ENCODE measurements at regions not wholly inside any gene's neighbourhood (a gene's known extent, or its start where the extent isn't known, plus 50 kb on each side); places are given as distances from the start of the nearest gene placed in this dataset.

GRCh38 chr6:122028933-122029522 lies 370.4 kb upstream of the HSF2 start:
- 56% methylated on average over 5 of the region's 5 CpGs for WGBS
- no peaks in the 10 kb centered on the region for H3K9me3 ChIP-seq (ENCODE audit: control insufficient read depth in 4 of 4, low read length in 3 of 4)
- H3K27ac ChIP-seq (ENCODE audit: low read depth in 1 of 2, low read length in 2 of 2), result no peak overlapping the region
- H3K4me1 ChIP-seq (ENCODE audit: control insufficient read depth in 4 of 4, insufficient read depth in 4 of 4, low read length in 3 of 4), result no peaks in the 10 kb centered on the region
- no peaks in the 10 kb centered on the region for H3K36me3 ChIP-seq (ENCODE audit: control insufficient read depth in 4 of 4, insufficient read depth in 3 of 4, low read depth in 1 of 4, low read length in 3 of 4)
- no peak for DNase-seq (ENCODE audit: low spot score)
- no peak for TF ChIP-seq HNF4A (conservative IDR thresholded peaks at IDR 0.05)
- no peak for TF ChIP-seq ATF3 (IDR thresholded peaks at IDR 0.05)
- TF ChIP-seq GABPA (IDR thresholded peaks at IDR 0.05 in 1 of 2, conservative IDR thresholded peaks at IDR 0.05 in 1 of 2), result no peak
- no peak for TF ChIP-seq EGR1 (IDR thresholded peaks at IDR 0.05; ENCODE audit: low read depth in 2 of 2)
- no peak for TF ChIP-seq TAF1 (conservative IDR thresholded peaks at IDR 0.05)
- TF ChIP-seq HNF4G (IDR thresholded peaks at IDR 0.05), result no peak
- no peak for TF ChIP-seq RAD21 (IDR thresholded peaks at IDR 0.05)
- TF ChIP-seq SP1 (IDR thresholded peaks at IDR 0.05), result no peak
- TF ChIP-seq YY1 (IDR thresholded peaks at IDR 0.05), result no peak
- no peak for TF ChIP-seq ZBTB33 (IDR thresholded peaks at IDR 0.05)
- no peak for TF ChIP-seq REST (IDR thresholded peaks at IDR 0.05)
- no peak for TF ChIP-seq CTCF (IDR thresholded peaks at IDR 0.05; ENCODE audit: low read depth, low read length, missing input control)
- no peak for TF ChIP-seq FOXA2 (IDR thresholded peaks at IDR 0.05)
- TF ChIP-seq FOXA1 (IDR thresholded peaks at IDR 0.05), result no peak
- TF ChIP-seq RXRA (IDR thresholded peaks at IDR 0.05), result no peak
- TF ChIP-seq JUND (IDR thresholded peaks at IDR 0.05), result no peak
- no peak for TF ChIP-seq MAX (IDR thresholded peaks at IDR 0.05)
- no peaks in the 10 kb centered on the region for H3K27me3 ChIP-seq (ENCODE audit: control insufficient read depth in 4 of 4, insufficient read depth in 4 of 4, low read length in 3 of 4)
- no peak overlapping the region for H3K9ac ChIP-seq (ENCODE audit: low read depth in 1 of 2, low read length in 2 of 2)
- H3K4me3 ChIP-seq (ENCODE audit: low read depth in 1 of 3, low read length in 3 of 3), result no peak overlapping the region

Data from liver (tissue), 8 donors.